ENCODE measurements at regions not wholly inside any gene's neighbourhood (a gene's known extent, or its start where the extent isn't known, plus 50 kb on each side); places are given as distances from the start of the nearest gene placed in this dataset.

- POLR2A ChIA-PET = no interaction called here
- peaks cover 26% of the 10 kb centered on the region for H3K4me1 Mint-ChIP-seq
- H3K36me3 Mint-ChIP-seq = no peaks in the 10 kb centered on the region
- no peak overlapping the region for H3K4me3 Mint-ChIP-seq
- H3K27me3 Mint-ChIP-seq (ENCODE audit: low read depth) = peaks cover 3% of the 10 kb centered on the region; the same call in 1 of the 2 replicates
- no peaks in the 10 kb centered on the region for H3K9me3 Mint-ChIP-seq
- DNase-seq (ENCODE audit: low spot score) (no peak), ATAC-seq (no peak)
- TF ChIP-seq MAX (CRISPR knock-in tag; IDR thresholded peaks at IDR 0.05) (no peak), CDX4 (CRISPR knock-in tag; IDR thresholded peaks at IDR 0.05; ENCODE audit: borderline replicate concordance) (no peak), RELA (CRISPR knock-in tag; IDR thresholded peaks at IDR 0.05; ENCODE audit: borderline replicate concordance) (no peak), KAT7 (CRISPR knock-in tag; IDR thresholded peaks at IDR 0.05; ENCODE audit: borderline replicate concordance) (no peak), ESRRA (CRISPR knock-in tag; IDR thresholded peaks at IDR 0.05; ENCODE audit: borderline replicate concordance) (no peak), ZNF317 (CRISPR knock-in tag; IDR thresholded peaks at IDR 0.05; ENCODE audit: borderline replicate concordance, low read depth) (no peak), ERG (CRISPR knock-in tag; IDR thresholded peaks at IDR 0.05) (no peak), ARID4B (CRISPR knock-in tag; IDR thresholded peaks at IDR 0.05; ENCODE audit: borderline replicate concordance) (no peak), JUN (CRISPR knock-in tag; IDR thresholded peaks at IDR 0.05) (no peak), AFF4 (CRISPR knock-in tag; IDR thresholded peaks at IDR 0.05; ENCODE audit: borderline replicate concordance) (no peak), FOXP4 (CRISPR knock-in tag; IDR thresholded peaks at IDR 0.05) (no peak), FOXP1 (CRISPR knock-in tag; IDR thresholded peaks at IDR 0.05; ENCODE audit: borderline replicate concordance) (no peak), ZNF281 (CRISPR knock-in tag; IDR thresholded peaks at IDR 0.05) (no peak), MLX (CRISPR knock-in tag; IDR thresholded peaks at IDR 0.05) (no peak)
- no peak overlapping the region; the same call in 1 of the 2 replicates for H3K27ac Mint-ChIP-seq
- CTCF ChIA-PET = interaction anchor here (0.7 to 4.0 kb wide), 4 partner anchors 7 to 71 kb away, joined by 3 to 19 read pairs (median 3); no protein-coding TSS in a partner anchor
Observed at GRCh38 chr5:138654281-138654867, 79.2 kb upstream of the HSPA9 start.
